GM21381 (cell line): ENCODE measurements at regions not wholly inside any gene's neighbourhood (a gene's known extent, or its start where the extent isn't known, plus 50 kb on each side); places are given as distances from the start of the nearest gene placed in this dataset.
"Not testable (repeated sequence)": the region's sequence is repeated elsewhere in the genome, so short reads cannot be mapped to it uniquely, and the experiment has no call there.

ENCODE experiments used
- ATAC-seq: cut with Tn5 transposase; IDR thresholded peaks from one replicate; pipeline ENCODE4 v1.9.1; 2021; ENCODE audit warnings: mild to moderate bottlenecking, moderate library complexity; ENCODE audit not compliant: unreplicated experiment

DNA sequence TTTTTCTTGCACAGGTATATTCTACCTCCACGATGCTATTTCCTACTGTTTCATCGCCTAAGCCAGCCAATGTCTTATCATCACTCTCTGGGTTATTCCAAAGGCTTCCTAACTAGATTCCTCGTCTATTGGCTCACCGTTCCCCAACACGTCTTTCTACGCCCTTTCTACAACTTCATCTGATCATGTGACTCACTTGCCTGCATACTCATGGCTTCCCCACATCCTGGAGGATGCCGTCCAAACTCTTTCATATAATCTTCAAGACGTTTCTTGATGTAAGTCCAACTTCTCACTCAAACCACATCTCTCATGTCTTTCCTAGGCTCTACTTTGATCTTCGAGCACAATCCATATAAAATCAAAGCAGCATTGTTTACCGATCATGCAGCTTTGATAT is 322.0 kb upstream of the PPARGC1A start:
- no peak for ATAC-seq

DNA sequence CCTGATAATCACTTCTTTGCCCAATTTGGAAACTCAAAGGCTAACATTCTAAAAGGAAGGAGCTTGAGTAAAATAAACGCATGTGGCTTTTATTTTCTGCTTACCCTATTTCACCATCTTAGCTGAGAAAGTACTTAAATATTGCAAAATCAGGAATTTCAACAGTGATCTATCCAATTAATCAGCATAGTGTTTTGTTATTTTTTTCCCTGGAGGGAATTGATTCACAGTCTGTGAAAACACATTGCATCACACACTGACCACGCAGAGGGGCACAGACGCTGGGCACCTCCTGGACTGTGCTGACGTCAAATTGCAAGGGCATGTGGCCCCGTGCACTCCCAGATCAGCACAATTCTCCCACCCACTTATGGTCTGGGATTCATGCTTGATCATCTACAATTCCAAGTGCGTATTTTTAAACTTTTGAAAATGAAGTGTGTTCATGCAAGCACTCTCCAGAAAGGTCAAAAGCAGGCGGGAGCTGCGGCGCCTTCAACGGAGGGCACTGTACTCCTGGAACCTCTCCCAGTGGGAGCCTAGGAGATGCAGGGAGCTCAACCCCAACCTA is 320.6 kb upstream of the PPARGC1A start:
- ATAC-seq: no peak

DNA sequence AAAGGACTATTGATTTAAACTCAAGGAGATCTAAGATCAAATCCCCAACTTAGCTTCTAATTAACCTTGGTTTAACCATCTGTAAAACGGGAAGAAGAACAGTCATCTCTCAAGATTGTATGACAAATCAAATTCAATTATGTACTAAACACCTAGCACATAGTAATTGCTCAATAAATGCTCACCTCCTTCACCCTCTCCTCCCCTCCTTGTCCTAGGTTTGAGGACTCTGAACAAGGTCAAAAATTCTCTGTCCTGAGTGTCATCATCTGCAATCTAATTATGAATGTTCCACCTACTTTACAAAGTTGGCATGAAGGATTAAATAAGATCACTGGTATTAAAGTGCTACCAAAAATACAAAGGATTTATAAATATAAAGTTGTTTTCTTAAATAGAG is 320.1 kb upstream of the PPARGC1A start:
- no peak for ATAC-seq

DNA sequence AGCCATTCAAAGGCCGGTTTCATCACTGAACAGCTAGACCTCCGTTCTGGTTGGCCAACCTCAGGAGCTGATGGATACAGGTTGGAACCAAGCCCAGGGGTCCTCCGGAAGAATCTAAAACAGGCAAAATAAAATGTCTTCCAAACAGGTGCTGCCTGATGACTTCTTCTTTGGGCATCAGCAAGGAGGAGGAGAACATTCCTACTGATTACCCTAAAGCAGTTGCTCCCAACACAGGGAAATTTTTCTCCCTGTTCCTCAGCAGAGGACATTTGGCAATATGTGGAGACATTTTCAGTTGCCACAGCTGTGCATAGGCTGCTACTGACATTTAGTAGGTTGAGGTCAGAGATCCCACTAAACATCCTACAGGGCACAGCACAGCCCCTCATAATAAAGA is 319.3 kb upstream of the PPARGC1A start:
- ATAC-seq: no peak

DNA sequence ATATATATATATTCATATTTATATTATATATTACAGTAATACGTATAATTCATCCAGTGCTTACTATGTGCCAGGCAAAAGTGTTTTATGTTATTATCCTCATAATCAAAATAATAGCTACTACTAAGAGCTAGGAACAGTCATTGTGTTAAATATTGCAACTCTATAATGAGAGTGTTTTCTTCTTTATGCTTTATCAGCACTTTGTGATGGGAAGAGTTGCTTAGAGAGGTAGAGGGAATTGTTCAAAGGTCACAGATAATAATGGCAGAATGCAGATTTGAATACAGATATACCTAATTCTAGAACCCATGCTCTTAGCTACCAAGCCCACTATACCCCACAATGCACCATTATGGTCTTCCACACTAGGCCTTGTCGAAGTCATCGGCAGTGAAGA is 318.8 kb upstream of the PPARGC1A start:
- no peak for ATAC-seq

DNA sequence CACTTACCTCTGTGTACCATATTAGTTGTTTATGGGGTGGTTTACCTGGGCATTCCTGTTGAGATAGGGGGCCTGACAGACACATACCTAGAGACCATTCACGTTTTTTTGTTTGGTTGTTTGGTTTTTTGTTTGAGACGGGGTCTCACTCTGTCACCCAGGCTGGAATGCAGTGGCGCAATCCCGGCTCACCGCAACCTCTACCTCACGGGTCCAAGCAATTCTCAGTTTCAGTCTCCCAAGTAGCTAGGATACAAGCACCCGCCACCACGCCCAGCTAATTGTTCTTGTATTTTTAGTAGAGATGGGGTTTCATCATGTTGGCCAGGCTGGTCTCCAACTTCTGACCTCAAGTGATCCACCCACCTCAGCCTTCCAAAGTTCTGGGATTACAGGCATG is 314.9 kb upstream of the PPARGC1A start:
- ATAC-seq: not testable (repeated sequence)

DNA sequence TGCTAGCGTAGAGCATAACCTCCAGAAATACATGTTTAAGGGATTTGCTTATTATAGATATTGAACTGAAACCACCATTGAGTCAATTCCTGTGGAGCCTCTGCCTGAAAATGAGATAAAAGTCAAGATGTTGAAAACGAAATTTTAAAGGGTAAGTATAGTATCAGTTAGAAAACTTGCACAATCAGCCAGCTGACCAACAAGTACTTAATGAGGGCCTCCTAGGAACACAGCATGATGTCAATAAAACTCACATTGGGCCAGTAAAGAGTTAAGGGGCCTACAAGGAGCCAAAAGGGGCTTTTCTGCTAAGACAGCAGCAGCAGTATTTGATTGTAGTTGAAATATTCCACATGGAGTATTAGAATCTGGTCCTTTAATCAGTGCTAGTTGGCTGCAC is 314.1 kb upstream of the PPARGC1A start:
- ATAC-seq: no peak

DNA sequence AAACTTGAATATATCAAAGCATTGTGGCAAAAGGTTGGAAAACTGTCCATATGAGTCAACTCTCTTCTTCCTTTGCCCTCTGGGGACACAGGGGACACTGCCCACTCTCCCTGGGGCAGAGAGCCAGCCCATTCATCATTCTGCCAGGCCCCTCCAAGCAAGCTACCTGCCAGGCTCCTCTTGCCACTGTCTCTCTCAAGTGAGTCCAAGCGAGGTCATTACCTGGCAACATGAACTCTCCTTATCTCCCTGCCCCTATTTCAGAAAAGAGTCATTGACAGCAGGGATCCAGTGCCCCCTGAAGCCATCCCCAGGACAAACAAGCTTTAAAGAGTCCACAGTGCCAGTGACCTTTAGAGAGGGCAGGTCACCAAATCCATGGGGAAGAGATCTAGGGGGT is 312.7 kb upstream of the PPARGC1A start:
- no peak for ATAC-seq

DNA sequence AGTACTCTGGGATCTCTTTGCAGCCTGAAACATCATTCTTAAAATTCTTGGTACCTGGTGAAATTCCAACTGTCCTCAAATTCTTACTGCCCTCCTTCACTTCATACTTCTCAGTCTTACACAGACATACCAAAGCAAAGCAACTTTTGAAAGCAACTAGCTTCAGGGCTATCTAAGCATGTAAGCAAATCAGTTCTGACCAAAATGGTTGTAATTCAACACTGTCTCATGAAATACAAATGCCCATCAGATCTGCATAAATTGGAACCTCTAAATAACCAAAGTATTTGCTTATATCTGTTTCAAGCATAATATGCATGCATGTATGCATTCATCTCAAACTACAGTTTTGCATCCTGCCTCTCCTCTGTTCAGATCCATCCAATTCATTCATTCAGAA is 308.1 kb upstream of the PPARGC1A start:
- ATAC-seq: no peak

DNA sequence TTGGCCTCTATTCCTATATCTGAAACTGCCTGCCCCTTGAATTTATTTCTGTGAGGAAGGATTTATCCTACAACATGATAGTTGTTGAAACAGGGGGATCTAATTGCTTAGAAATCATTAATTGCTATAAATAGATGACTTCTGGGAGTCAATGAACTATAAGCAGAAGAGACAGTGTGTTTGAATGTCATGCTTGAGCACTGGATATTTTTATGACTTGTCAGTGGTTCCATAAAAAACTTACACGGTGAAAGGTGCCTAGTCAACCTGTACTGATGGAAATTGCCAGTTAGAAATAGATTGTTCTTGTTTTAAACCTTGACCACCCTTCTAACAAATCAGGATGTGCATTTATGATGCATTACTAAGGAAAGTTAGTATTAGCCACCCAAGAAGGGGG is 306.9 kb upstream of the PPARGC1A start:
- no peak for ATAC-seq

DNA sequence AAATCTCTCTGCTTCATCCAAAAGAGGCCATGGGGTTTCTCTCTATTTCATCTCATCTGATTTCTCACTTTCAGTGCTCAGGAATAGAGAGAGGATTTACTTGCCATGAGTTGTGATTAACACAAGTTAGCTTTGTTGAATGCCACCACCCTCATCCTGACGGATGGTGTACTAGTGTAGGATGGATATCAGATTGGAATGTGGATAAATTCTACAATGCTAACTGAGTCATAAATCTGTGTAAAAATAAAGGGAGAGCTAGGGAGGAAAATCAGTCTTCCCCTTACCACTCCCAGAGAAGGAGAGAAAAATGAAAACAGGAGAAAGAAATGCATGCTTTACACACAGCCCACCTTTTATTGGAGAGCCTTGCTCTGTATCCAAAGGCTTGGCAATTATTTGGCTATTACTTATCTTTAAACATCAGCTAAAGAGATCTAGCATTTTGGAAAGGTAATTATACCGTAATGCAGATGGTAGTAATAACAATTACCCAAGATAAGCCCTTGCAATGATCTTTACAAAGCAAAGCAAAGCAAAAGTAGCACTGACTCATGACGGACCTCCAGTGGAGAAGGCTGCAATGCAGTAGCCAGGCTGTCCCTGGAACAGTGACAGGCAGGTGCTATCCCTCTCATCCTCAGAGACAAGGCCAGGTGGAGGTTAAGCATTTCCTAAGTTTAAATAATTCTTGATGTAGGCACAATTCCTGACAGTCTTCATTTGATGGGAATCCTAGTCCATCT is 306.3 kb upstream of the PPARGC1A start:
- no peak for ATAC-seq

DNA sequence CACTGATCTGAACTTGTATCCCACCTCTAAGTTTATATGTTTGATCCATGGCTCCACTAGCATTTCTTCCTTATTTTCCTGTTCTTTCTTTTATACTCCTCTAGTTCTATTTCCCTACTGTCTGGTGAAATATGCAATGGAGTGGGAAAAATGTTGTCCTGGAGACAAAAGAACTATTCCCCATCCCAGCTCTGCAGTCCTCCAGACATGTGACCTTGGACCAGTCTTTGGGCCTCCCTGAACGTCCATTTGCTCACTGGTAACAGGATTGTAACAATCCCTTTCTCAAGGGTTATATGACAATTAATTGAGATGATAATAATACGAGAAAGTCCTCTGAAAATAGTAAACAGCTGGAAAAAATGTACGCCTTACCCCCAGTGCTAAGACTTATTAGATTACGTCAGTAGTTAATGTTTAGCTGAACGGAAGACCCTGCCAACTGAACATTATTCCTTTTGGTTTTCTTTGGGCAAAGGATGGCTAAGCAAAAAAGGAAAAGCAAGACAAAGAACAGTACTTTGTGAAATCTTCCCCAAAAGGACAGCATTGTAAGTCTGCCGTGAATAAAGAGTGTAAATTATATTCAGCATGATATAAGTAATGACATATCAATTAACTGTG is 302.3 kb upstream of the PPARGC1A start:
- no peak for ATAC-seq

DNA sequence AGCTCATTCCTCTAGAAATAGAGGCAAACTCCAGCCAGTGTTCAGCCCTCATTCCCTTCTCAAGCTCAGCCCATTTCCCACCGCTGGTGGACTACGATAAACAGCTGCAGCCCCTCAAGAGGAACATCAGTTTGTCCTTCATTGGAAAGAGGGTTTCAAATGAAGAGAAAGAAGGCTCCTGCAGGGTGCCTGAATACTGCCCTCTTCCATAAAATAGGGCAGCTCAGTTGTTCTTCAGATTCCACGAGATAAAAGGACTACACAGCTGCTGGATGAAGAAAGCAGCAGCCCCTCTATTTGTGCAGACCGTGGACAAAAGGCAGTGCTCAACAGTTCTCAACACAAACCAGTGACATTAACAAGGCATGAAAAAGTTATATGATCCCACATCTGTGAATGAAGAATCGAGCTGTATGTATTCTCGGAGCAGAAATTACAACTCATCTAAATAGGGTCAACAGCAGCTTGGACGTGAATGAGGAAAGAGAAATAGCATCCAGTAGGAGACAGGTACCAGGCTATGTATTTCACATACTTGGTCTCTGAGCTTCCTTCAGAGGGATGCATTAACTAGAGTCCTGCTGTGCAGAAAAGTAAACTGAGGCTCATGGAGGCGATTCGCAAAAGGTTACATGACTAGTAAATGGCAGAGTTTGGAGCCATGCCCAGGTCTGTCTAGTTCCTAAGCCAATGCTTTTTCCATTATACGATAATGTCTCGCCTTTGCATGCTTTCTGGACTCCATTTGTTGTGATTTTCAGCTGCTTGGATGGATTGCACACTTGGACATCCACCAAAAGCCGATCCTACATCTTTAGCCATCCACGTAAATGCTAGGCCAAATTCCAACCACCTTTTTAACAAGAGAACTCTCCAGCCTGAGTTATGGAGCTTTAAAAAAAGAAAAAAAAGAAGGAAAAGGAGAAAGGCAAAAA is 301.2 kb upstream of the PPARGC1A start:
- ATAC-seq: no peak

DNA sequence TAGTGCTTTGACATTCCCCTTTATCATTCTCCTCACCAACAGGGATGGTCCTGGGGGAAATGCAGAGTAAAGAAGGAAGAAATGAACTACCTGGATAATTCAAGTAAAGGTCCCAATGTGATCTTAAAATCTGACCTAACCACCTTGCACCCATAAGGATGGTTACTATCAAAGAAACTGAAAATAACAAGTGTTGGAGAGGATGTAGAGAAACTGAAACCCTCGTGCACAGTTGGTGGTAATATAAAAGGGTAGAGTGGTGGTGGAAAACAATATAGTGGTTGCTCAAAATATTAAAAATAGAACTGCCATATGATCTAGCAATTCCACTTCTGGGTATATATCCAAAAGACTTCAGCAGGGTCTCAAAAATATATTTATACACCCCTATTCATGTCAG is 298.6 kb upstream of the PPARGC1A start:
- no peak for ATAC-seq

DNA sequence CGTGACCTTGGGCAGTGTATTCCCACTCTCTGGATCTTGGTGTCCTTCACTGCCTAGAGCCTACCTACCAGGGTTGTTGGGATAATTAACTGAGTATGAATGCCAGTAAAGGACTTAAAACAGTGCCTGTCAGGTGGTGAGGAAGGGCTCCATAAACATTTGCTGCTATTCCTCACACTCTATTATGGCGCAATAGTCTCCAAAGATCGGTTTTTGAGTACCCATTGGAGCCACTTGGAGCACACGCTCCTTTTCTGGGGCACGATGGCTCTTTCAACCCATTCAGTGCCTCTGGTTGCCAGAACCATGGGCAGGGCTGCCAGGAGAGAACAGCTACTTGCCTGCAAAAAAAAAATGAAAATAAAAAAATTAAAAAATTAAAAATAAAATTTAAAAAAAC is 296.6 kb upstream of the PPARGC1A start:
- no peak for ATAC-seq

DNA sequence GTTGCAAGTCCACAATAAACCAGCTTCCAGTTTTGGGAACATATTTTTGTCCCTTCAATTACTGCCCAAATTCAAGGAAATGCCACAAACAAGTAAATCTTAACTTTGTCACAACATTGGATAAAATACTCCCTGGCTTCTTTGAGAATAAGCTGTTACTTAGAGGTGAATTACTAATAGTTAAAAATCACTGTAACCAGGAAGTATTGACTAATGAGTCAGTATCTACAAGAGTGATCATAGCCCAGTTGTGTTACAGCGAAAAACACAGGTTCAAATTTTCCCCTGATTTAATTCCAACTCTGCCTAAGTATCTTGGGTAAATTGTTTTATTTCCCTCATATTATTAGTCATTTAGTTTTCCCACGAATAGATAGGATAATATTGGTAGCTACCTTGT is 291.2 kb upstream of the PPARGC1A start:
- no peak for ATAC-seq

DNA sequence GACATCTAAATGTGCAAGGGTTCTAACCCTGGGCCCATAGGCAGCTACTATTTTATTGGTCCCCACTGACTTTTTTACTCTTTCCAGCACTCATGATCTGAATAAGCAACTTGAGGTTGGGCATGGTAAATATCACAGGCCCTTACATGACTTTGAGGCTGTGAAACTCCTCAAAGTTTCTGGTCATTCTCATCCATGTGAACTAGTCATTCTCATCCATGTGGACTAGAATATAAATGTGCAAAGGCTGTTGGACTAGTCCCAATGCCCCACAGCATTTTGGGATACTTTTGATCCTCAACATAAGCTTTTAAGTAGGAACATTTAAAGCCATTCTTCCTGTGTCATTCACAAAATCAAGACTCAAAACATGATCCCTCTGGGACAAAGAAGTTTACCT is 290.7 kb upstream of the PPARGC1A start:
- no peak for ATAC-seq

DNA sequence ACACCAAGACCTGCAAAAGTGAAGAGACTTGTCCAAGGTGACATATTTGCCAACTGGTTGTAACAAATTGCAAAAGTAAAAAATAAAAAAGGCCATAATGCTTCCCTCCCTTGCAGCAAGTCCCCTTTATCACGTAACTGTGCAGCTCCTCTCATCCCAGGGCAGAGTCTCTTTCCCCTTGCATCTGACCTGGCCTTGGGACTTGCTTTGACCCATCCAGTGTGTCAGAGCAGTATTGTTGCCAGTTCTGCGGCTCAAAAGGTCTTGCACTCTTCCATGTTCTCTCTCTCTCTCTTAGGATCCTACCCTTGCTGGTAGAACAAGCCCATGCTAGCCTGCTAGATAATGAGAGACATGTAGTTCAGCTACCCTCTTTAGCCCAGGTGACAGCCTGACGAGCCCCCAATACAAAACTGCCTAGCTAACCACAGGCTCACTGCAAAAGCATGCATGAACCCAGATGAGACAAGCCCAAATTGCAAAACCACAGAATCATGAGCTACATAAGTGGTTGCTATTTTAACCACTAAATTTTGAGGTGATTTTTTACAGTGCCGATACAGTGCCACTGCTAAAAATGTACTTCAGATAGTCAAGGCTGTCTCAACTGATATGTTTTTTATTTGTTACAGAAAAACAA is 289.5 kb upstream of the PPARGC1A start:
- no peak for ATAC-seq

DNA sequence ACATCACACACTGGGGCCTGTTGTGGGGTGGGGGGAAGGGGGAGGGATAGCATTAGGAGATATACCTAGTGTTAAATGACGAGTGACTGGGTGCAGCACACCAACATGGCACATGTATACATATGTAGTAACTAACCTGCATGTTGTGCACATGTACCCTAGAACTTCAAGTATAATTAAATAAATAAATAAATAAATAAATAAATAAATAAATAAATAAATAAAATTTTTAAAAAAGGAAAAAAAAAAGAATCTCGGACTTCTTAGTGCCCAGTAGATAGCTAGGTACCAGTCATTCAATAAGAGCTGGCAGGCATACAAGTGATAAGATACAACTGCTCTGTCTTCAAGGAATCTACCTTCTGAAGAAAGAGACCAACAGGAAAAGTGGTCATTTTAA is 287.6 kb upstream of the PPARGC1A start:
- not testable (repeated sequence) for ATAC-seq

DNA sequence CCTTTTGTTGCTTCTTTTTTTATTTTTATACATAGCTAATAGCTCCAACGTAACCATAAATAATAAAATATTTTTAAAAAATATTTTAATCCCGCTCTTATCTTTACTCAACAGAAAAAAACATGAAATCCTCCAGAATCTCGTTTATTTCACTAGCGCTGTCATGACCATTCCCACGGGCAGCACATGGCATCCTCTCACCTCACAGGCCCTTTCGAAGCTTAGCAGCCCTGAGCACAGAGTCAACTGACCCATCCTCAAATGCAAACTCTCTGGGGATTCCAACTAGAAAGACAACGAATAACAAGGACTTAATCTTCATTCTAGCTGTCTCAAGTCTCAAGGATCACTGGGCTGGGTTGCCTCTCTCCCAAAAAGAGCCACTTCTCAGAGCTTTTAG is 285.9 kb upstream of the PPARGC1A start:
- ATAC-seq: no peak

DNA sequence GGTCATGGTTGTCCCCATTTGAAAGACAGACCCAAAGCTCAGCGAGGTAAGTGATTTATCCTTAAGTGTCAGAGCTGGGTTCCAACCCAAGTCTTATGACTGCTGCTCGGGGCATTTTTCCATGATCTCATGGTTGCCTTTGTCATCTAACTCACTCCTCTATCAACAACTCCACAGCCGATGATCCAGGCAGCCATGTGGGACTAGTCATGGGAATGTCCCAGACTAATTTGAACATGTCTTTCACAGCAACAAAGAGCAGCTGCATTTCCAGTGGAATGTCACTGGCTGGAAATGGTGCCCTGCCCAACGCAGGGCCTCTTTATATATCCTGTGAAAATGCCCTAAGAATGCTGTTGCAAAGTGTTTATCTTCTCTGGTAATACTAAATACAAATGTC is 284.8 kb upstream of the PPARGC1A start:
- no peak for ATAC-seq
